LNCaP clone FGC (cell line): ENCODE measurements at regions not wholly inside any gene's neighbourhood (a gene's known extent, or its start where the extent isn't known, plus 50 kb on each side); places are given as distances from the start of the nearest gene placed in this dataset.
"Not testable (repeated sequence)": the region's sequence is repeated elsewhere in the genome, so short reads cannot be mapped to it uniquely, and the experiment has no call there.

ENCODE experiments used
- DNase-seq: peaks from one replicate; pipeline ENCODE4 v3.0.0-alpha.2; 2011; ENCODE audit warnings: low read depth
- H3K4me3 ChIP-seq: 2 replicates; pipeline ENCODE4 v1.5.1; 2011; ENCODE audit warnings: mild to moderate bottlenecking, low read depth, low read length, control low read depth
- CTCF ChIP-seq: IDR thresholded peaks from 2 replicates; pipeline ENCODE4 v1.5.1; 2012; ENCODE audit warnings: mild to moderate bottlenecking; ENCODE audit not compliant: control insufficient read depth, insufficient read depth; ENCODE audit errors: extremely low read depth

- TF ChIP-seq CTCF, result no peak
- no peak overlapping the region for H3K4me3 ChIP-seq
- no peak for DNase-seq
Measured at GRCh38 chrX:10990418-10990817, 120.7 kb upstream of the HCCS start.

GRCh38 chrX:10990976-10991375 lies 120.2 kb upstream of the HCCS start:
- no peak overlapping the region for H3K4me3 ChIP-seq
- no peak for TF ChIP-seq CTCF
- no peak for DNase-seq

GRCh38 chrX:10992110-10992509 lies 119.0 kb upstream of the HCCS start:
- H3K4me3 ChIP-seq, result no peak overlapping the region
- DNase-seq, result no peak
- TF ChIP-seq CTCF, result no peak

- not testable (repeated sequence) for DNase-seq, H3K4me3 ChIP-seq
Measured at GRCh38 chrX:11007076-11007475, 104.1 kb upstream of the HCCS start.

GRCh38 chrX:11010476-11010875 lies 100.7 kb upstream of the HCCS start:
- TF ChIP-seq CTCF, result no peak
- H3K4me3 ChIP-seq, result no peak overlapping the region
- DNase-seq, result no peak

- H3K4me3 ChIP-seq, result no peak overlapping the region
- TF ChIP-seq CTCF, result no peak
- DNase-seq, result no peak
Measured at GRCh38 chrX:11016728-11017127, 94.4 kb upstream of the HCCS start.

GRCh38 chrX:11022588-11022987 lies 88.5 kb upstream of the HCCS start:
- not testable (repeated sequence) for DNase-seq, H3K4me3 ChIP-seq

GRCh38 chrX:11039926-11040325 lies 71.2 kb upstream of the HCCS start:
- DNase-seq, result no peak
- H3K4me3 ChIP-seq, result no peak overlapping the region
- TF ChIP-seq CTCF, result no peak
